BJ (cell line): ENCODE measurements at regions not wholly inside any gene's neighbourhood (a gene's known extent, or its start where the extent isn't known, plus 50 kb on each side); places are given as distances from the start of the nearest gene placed in this dataset.

Experiments
- CTCF ChIA-PET: fragments of 350-600 bp; formaldehyde crosslinking; extraction: SDS; loops from one replicate; lab custom pipeline; 2021; ENCODE audit warnings: antibody characterized with exemption, inconsistent platforms; lab: Yijun Ruan, JAX
- POLR2A ChIA-PET: fragments of 300-600 bp; sonication (Branson Sonifier 250); formaldehyde crosslinking; extraction: SDS; loops from one replicate; lab custom pipeline; 2021; ENCODE audit warnings: antibody characterized with exemption; lab: Charles Lee
- DNase-seq: peaks from one replicate; pipeline ENCODE4 v3.0.0-alpha.2; 2011; ENCODE audit warnings: low read depth
- H3K27me3 ChIP-seq: 2 replicates; pipeline ENCODE4 v1.6.0; 2011; ENCODE audit warnings: low read length; ENCODE audit not compliant: control insufficient read depth, insufficient read depth
- H3K36me3 ChIP-seq: 2 replicates; pipeline ENCODE4 v1.5.1; 2011; ENCODE audit warnings: low read length; ENCODE audit not compliant: control insufficient read depth, insufficient read depth
- H3K4me3 ChIP-seq: 2 replicates; pipeline ENCODE4 v1.5.1; 2011; ENCODE audit warnings: low read depth, mild to moderate bottlenecking, control low read depth, low read length
- CTCF ChIP-seq: IDR thresholded peaks from 2 replicates; pipeline ENCODE4 v1.5.1; 2011; ENCODE audit warnings: low read depth, mild to moderate bottlenecking, control low read depth, inconsistent platforms, low read length, moderate library complexity; ENCODE audit not compliant: insufficient read depth

DNA sequence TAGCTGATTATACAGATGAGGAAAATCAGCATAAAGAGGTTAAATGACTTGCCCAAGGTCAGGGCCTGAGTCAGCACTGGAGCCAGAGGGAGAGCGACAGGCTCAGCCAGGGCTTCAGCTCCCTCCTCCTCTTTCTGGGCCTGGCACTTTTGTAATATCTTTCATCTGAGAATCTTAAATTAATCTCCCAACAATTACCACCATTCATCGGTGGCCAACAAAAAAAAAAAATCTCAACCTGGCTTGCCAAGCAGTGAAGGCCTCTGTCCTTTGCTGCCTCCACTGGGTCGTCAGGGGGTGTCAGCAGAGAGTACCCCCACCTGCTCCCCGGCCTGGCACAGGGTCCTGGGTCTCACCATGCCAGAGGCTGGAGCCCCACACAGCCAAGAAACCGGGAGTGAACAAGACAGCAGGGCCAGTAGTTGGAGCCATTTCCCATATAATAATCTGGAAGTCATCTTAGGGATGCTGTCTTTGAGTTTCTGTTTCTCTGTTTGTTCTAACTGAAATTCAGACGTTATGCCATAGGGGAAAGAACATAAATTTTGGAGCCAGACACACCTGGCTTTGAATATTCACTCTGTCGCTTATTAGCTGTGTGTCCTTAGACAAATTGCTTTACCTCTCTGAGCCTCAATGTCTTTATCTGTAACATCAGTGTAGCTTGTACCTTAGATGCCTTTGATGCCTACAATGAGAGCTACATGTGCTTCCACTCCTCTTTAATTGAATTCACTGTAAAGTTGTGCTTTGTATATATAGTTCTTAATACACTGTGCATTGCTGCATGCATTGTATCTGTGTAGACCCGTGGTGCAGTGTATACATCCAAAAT, 299.9 kb upstream of the MSX2 start:
- ChIA-PET POLR2A (no interaction called here), CTCF (interaction anchor here (1.4 kb wide), 1 partner anchor 98 kb away, joined by 3 read pairs; no protein-coding TSS in a partner anchor)
- no peak for DNase-seq

GRCh38 chr5:174425271-174425963, 299.0 kb upstream of the MSX2 start:
- CTCF ChIA-PET, result interaction anchor here (0.6 to 1.4 kb wide), 3 partner anchors 98 to 369 kb away, joined by 3 to 5 read pairs (median 3); no protein-coding TSS in a partner anchor
- Histone ChIP-seq H3K4me3 (no peak overlapping the region), H3K27me3 (0 out of 2 replicates have a peak, but pooled peaks cover 1% of the 10 kb centered on the region), H3K36me3 (no peaks in the 10 kb centered on the region)
- POLR2A ChIA-PET, result no interaction called here
- DNase-seq, result no peak
- no peak for TF ChIP-seq CTCF

More for the DNA sequence above, 299.9 kb upstream of the MSX2 start:
- Histone ChIP-seq H3K36me3 (no peaks in the 10 kb centered on the region), H3K27me3 (0 out of 2 replicates have a peak, but pooled peaks cover 1% of the 10 kb centered on the region), H3K4me3 (no peak overlapping the region)
- no peak for TF ChIP-seq CTCF

- CTCF ChIA-PET, result interaction anchor here (0.6 to 1.4 kb wide), 3 partner anchors 99 to 368 kb away, joined by 3 to 5 read pairs (median 3); no protein-coding TSS in a partner anchor
These were observed 298.5 kb upstream of the MSX2 start for GRCh38 chr5:174425964-174426290.

DNA sequence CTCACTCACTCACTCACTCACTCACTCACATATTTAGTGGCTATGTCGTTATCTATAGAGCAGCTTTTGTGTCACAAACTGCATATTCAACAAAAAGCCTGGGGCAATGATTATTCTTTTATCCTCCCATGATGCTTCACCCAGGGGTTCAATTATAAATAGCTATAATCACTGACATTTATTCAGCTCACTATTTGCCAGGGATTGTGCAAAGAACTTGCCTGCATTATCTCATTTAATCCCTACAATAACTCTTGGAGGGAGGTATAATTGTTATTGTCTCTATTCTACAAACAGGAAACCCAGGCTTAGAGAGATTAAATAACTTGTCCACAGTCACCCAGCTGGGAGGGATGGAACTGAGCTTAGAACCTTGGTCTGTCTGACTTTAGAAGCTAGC, 298.0 kb upstream of the MSX2 start:
- ChIA-PET CTCF (interaction anchor here (0.6 to 1.3 kb wide), 2 partner anchors 138 to 368 kb away, joined by 4 to 5 read pairs; no protein-coding TSS in a partner anchor), POLR2A (no interaction called here)
- H3K4me3 ChIP-seq, result no peak overlapping the region

More at GRCh38 chr5:174425964-174426290, 298.5 kb upstream of the MSX2 start:
- no peak for TF ChIP-seq CTCF
- POLR2A ChIA-PET, result no interaction called here
- 0 out of 2 replicates have a peak, but pooled peaks cover 1% of the 10 kb centered on the region for H3K27me3 ChIP-seq
- no peak overlapping the region for H3K4me3 ChIP-seq
- no peak for DNase-seq
- H3K36me3 ChIP-seq, result no peaks in the 10 kb centered on the region

More for the DNA sequence above, 298.0 kb upstream of the MSX2 start:
- DNase-seq, result no peak
- Histone ChIP-seq H3K27me3 (0 out of 2 replicates have a peak, but pooled peaks cover 1% of the 10 kb centered on the region), H3K36me3 (no peaks in the 10 kb centered on the region)
- no peak for TF ChIP-seq CTCF
